ENCODE measurements at regions not wholly inside any gene's neighbourhood (a gene's known extent, or its start where the extent isn't known, plus 50 kb on each side); places are given as distances from the start of the nearest gene placed in this dataset.
"Not testable (repeated sequence)": the region's sequence is repeated elsewhere in the genome, so short reads cannot be mapped to it uniquely, and the experiment has no call there.

GRCh38 chr16:10258930-10259603 lies 76.8 kb upstream of the GRIN2A start:
- not testable (repeated sequence) for H3K9me3 ChIP-seq (ENCODE audit: control insufficient read depth, low read length, poor library complexity, severe bottlenecking); ATAC-seq; H3K36me3 Mint-ChIP-seq (ENCODE audit: low read depth); DNase-seq; H3K27ac Mint-ChIP-seq; H3K4me3 Mint-ChIP-seq; H3K4me1 Mint-ChIP-seq
- H3K27me3 Mint-ChIP-seq, result peaks cover 14% of the 10 kb centered on the region

GRCh38 chr16:10261077-10261476 lies 78.8 kb upstream of the GRIN2A start:
- Mint-ChIP-seq H3K27me3 (peaks cover 7% of the 10 kb centered on the region), H3K36me3 (ENCODE audit: low read depth) (peaks cover under 1% of the 10 kb centered on the region), H3K4me1 (peaks cover 7% of the 10 kb centered on the region), H3K4me3 (no peak overlapping the region), H3K27ac (no peak overlapping the region)
- DNase-seq (no peak), ATAC-seq (no peak)
- H3K9me3 ChIP-seq (ENCODE audit: control insufficient read depth, low read length, poor library complexity, severe bottlenecking), result no peaks in the 10 kb centered on the region

GRCh38 chr16:10261526-10261925 lies 79.3 kb upstream of the GRIN2A start:
- not testable (repeated sequence) for H3K9me3 ChIP-seq (ENCODE audit: control insufficient read depth, low read length, poor library complexity, severe bottlenecking); H3K27ac Mint-ChIP-seq; H3K27me3 Mint-ChIP-seq; ATAC-seq; H3K4me1 Mint-ChIP-seq; H3K4me3 Mint-ChIP-seq; H3K36me3 Mint-ChIP-seq (ENCODE audit: low read depth); DNase-seq

- no peaks in the 10 kb centered on the region for H3K27me3 Mint-ChIP-seq
- DNase-seq, result no peak
- ATAC-seq, result no peak
- no peaks in the 10 kb centered on the region for H3K9me3 ChIP-seq (ENCODE audit: control insufficient read depth, low read length, poor library complexity, severe bottlenecking)
- peaks cover 5% of the 10 kb centered on the region for H3K4me1 Mint-ChIP-seq
- no peak overlapping the region for H3K27ac Mint-ChIP-seq
- no peaks in the 10 kb centered on the region for H3K36me3 Mint-ChIP-seq (ENCODE audit: low read depth)
- H3K4me3 Mint-ChIP-seq, result no peak overlapping the region
Measured at GRCh38 chr16:10262377-10263132, 80.3 kb upstream of the GRIN2A start.

GRCh38 chr16:10265770-10266615 lies 83.8 kb upstream of the GRIN2A start:
- no peak overlapping the region for H3K4me3 Mint-ChIP-seq

GRCh38 chr16:10266809-10267208 lies 84.6 kb upstream of the GRIN2A start:
- Mint-ChIP-seq H3K4me3 (no peak overlapping the region), H3K4me1 (peaks cover 5% of the 10 kb centered on the region), H3K27me3 (no peaks in the 10 kb centered on the region), H3K36me3 (ENCODE audit: low read depth) (no peaks in the 10 kb centered on the region), H3K27ac (no peak overlapping the region)
- ATAC-seq (no peak), DNase-seq (no peak)
- H3K9me3 ChIP-seq (ENCODE audit: control insufficient read depth, low read length, poor library complexity, severe bottlenecking), result no peaks in the 10 kb centered on the region

More at GRCh38 chr16:10265770-10266615, 83.8 kb upstream of the GRIN2A start:
- Mint-ChIP-seq H3K27me3 (no peaks in the 10 kb centered on the region), H3K4me1 (peaks cover 5% of the 10 kb centered on the region), H3K36me3 (ENCODE audit: low read depth) (no peaks in the 10 kb centered on the region), H3K27ac (no peak overlapping the region)
- no peaks in the 10 kb centered on the region for H3K9me3 ChIP-seq (ENCODE audit: control insufficient read depth, low read length, poor library complexity, severe bottlenecking)
- ATAC-seq (no peak), DNase-seq (no peak)

GRCh38 chr16:10269632-10270031 lies 87.4 kb upstream of the GRIN2A start:
- Mint-ChIP-seq H3K27ac (no peak overlapping the region), H3K36me3 (ENCODE audit: low read depth) (no peaks in the 10 kb centered on the region)
- no peak for ATAC-seq

GRCh38 chr16:10272250-10272854 lies 90.1 kb upstream of the GRIN2A start:
- not testable (repeated sequence) for H3K36me3 Mint-ChIP-seq (ENCODE audit: low read depth); ATAC-seq; H3K27me3 Mint-ChIP-seq; DNase-seq; H3K27ac Mint-ChIP-seq; H3K9me3 ChIP-seq (ENCODE audit: control insufficient read depth, low read length, poor library complexity, severe bottlenecking); H3K4me3 Mint-ChIP-seq; H3K4me1 Mint-ChIP-seq

More at GRCh38 chr16:10269632-10270031, 87.4 kb upstream of the GRIN2A start:
- Mint-ChIP-seq H3K4me1 (peaks cover 5% of the 10 kb centered on the region), H3K4me3 (no peak overlapping the region), H3K27me3 (no peaks in the 10 kb centered on the region)
- no peaks in the 10 kb centered on the region for H3K9me3 ChIP-seq (ENCODE audit: control insufficient read depth, low read length, poor library complexity, severe bottlenecking)
- no peak for DNase-seq

- Mint-ChIP-seq H3K27ac (peak overlapping the region; percentile 32), H3K4me3 (peak overlapping the region; percentile 5)
- not testable (repeated sequence) for H3K4me1 Mint-ChIP-seq; H3K9me3 ChIP-seq (ENCODE audit: control insufficient read depth, low read length, poor library complexity, severe bottlenecking); H3K36me3 Mint-ChIP-seq (ENCODE audit: low read depth); H3K27me3 Mint-ChIP-seq; DNase-seq; ATAC-seq
Measured at GRCh38 chr16:10275214-10275996, 93.2 kb upstream of the GRIN2A start.

GRCh38 chr16:10277597-10277996 lies 95.4 kb upstream of the GRIN2A start:
- H3K27ac Mint-ChIP-seq, result no peak overlapping the region
- ATAC-seq (no peak), DNase-seq (no peak)
- no peaks in the 10 kb centered on the region for H3K9me3 ChIP-seq (ENCODE audit: control insufficient read depth, low read length, poor library complexity, severe bottlenecking)
- no peaks in the 10 kb centered on the region for H3K27me3 Mint-ChIP-seq
- H3K4me3 Mint-ChIP-seq, result no peak overlapping the region
- H3K36me3 Mint-ChIP-seq (ENCODE audit: low read depth), result no peaks in the 10 kb centered on the region
- peaks cover 5% of the 10 kb centered on the region for H3K4me1 Mint-ChIP-seq

GRCh38 chr16:10280262-10281170 lies 98.3 kb upstream of the GRIN2A start:
- H3K4me3 Mint-ChIP-seq, result no peak overlapping the region

GRCh38 chr16:10282367-10282766 lies 100.1 kb upstream of the GRIN2A start:
- Mint-ChIP-seq H3K27ac (no peak overlapping the region), H3K4me1 (no peaks in the 10 kb centered on the region), H3K27me3 (no peaks in the 10 kb centered on the region), H3K4me3 (no peak overlapping the region), H3K36me3 (ENCODE audit: low read depth) (no peaks in the 10 kb centered on the region)
- DNase-seq (no peak), ATAC-seq (no peak)
- no peaks in the 10 kb centered on the region for H3K9me3 ChIP-seq (ENCODE audit: control insufficient read depth, low read length, poor library complexity, severe bottlenecking)

More at GRCh38 chr16:10280262-10281170, 98.3 kb upstream of the GRIN2A start:
- DNase-seq (no peak), ATAC-seq (no peak)
- H3K4me1 Mint-ChIP-seq, result peaks cover 5% of the 10 kb centered on the region
- no peak overlapping the region for H3K27ac Mint-ChIP-seq
- no peaks in the 10 kb centered on the region for H3K27me3 Mint-ChIP-seq
- no peaks in the 10 kb centered on the region for H3K9me3 ChIP-seq (ENCODE audit: control insufficient read depth, low read length, poor library complexity, severe bottlenecking)
- H3K36me3 Mint-ChIP-seq (ENCODE audit: low read depth), result no peaks in the 10 kb centered on the region
